Upper lobe of left lung (tissue), 6 donors: ENCODE measurements at regions not wholly inside any gene's neighbourhood (a gene's known extent, or its start where the extent isn't known, plus 50 kb on each side); places are given as distances from the start of the nearest gene placed in this dataset.

ENCODE experiments used
- ATAC-seq, 2 donors: fragments of 200-7000 bp; cut with Tn5 transposase; one replicate each; pipeline ENCODE4 v1.9.1; 2022; ENCODE audit warnings: mild to moderate bottlenecking in 2 of 2, moderate library complexity in 2 of 2; ENCODE audit not compliant: low FRiP score in 2 of 2
- DNase-seq, 2 donors: peaks; one replicate each; pipeline ENCODE4 v3.0.0-alpha.2; 2019 to 2020
- H3K27ac ChIP-seq, 4 donors: fragments of 200-600 bp; sonication (generic); one replicate each; pipeline ENCODE4 v1.5.1; 2016 to 2019
- H3K27me3 ChIP-seq, 4 donors: fragments of 200-600 bp; sonication (generic); one replicate each; pipeline ENCODE4 v1.5.1; 2017 to 2019
- H3K36me3 ChIP-seq, 4 donors: fragments of 200-600 bp; sonication (generic); one replicate each; pipeline ENCODE4 v1.5.1; 2016 to 2019
- H3K4me1 ChIP-seq, 4 donors: fragments of 200-600 bp; sonication (generic); one replicate each; pipeline ENCODE4 v1.5.1; 2018 to 2019
- H3K4me3 ChIP-seq, 4 donors: fragments of 200-600 bp; sonication (generic); one replicate each; pipeline ENCODE4 v1.5.1; 2017 to 2019; ENCODE audit warnings: mild to moderate bottlenecking in 2 of 4, moderate library complexity in 1 of 4
- H3K9me3 ChIP-seq, 4 donors: fragments of 200-600 bp; sonication (generic); one replicate each; pipeline ENCODE4 v1.5.1; 2018 to 2019
- CTCF ChIP-seq, 6 experiments: fragments of 450-650 bp in 4 of 6; fragments of 200-600 bp in 2 of 6; sonication (generic) in 2 of 6; IDR thresholded peaks; one replicate each; pipeline ENCODE4 v1.5.1; 2016 to 2019; ENCODE audit warnings: antibody characterized with exemption in 6 of 6
- EP300 ChIP-seq, 4 donors: sonication (generic); formaldehyde crosslinking; IDR thresholded peaks; one replicate each; pipeline ENCODE4 v1.5.1; 2017; ENCODE audit warnings: antibody characterized with exemption in 4 of 4, control low read depth in 2 of 4
- POLR2A ChIP-seq, 4 donors: fragments of 450-650 bp; IDR thresholded peaks; one replicate each; pipeline ENCODE4 v1.5.1; 2016 to 2017; ENCODE audit warnings: antibody characterized with exemption in 4 of 4, mild to moderate bottlenecking in 2 of 4
- POLR2AphosphoS5 ChIP-seq, 2 donors: sonication (generic); formaldehyde crosslinking; IDR thresholded peaks; one replicate each; pipeline ENCODE4 v1.5.1; 2017; ENCODE audit warnings: antibody characterized with exemption in 2 of 2
- WGBS, 2 donors: methylation state at CpG; one replicate each; pipeline ENCODE4 v1.1.5; 2017 to 2018; 5-methylcytosine and 5-hydroxymethylcytosine counted together
- donor health status: DM: no; HTN: no; CAD: no; lungs with moderate emphysema.
- donor health status: DM: no; HTN: yes; CAD: no; lungs with severe emphysema.

GRCh38 chr1:65725064-65725463 lies 67.6 kb upstream of the PDE4B start:
- no peak for DNase-seq
- Histone ChIP-seq H3K27me3 (no peaks in the 10 kb centered on the region), H3K4me3 (no peak overlapping the region), H3K27ac (no peak overlapping the region), H3K4me1 (no peaks in the 10 kb centered on the region), H3K36me3 (no peaks in the 10 kb centered on the region), H3K9me3 (no peaks in the 10 kb centered on the region)
- no peak for ATAC-seq
- no peak for TF ChIP-seq POLR2A (IDR thresholded peaks at IDR 0.05)
- no peak for TF ChIP-seq EP300 (IDR thresholded peaks at IDR 0.05)
- no peak for TF ChIP-seq POLR2AphosphoS5 (IDR thresholded peaks at IDR 0.05)
- TF ChIP-seq CTCF (IDR thresholded peaks at IDR 0.05), result no peak
- WGBS, 2 donors, result 91% methylated on average over 3 of the region's 3 CpGs

GRCh38 chr1:65728504-65728903 lies 64.2 kb upstream of the PDE4B start:
- TF ChIP-seq POLR2A (IDR thresholded peaks at IDR 0.05) (no peak), CTCF (IDR thresholded peaks at IDR 0.05) (no peak), EP300 (IDR thresholded peaks at IDR 0.05) (no peak), POLR2AphosphoS5 (IDR thresholded peaks at IDR 0.05) (no peak)
- no peaks in the 10 kb centered on the region for H3K36me3 ChIP-seq
- H3K27me3 ChIP-seq, result no peaks in the 10 kb centered on the region
- no peaks in the 10 kb centered on the region for H3K9me3 ChIP-seq
- H3K4me1 ChIP-seq, result no peaks in the 10 kb centered on the region
- ATAC-seq, result no peak
- no peak overlapping the region for H3K27ac ChIP-seq
- H3K4me3 ChIP-seq, result no peak overlapping the region
- 83% methylated on average over 5 of the region's 5 CpGs for WGBS, 2 donors
- DNase-seq, result no peak

- WGBS, 2 donors, result 43 to 57% methylated on average over 2 of the region's 2 CpGs
- DNase-seq, result no peak
- Histone ChIP-seq H3K4me3 (no peak overlapping the region), H3K4me1 (no peaks in the 10 kb centered on the region), H3K27me3 (no peaks in the 10 kb centered on the region), H3K9me3 (no peaks in the 10 kb centered on the region), H3K36me3 (no peaks in the 10 kb centered on the region), H3K27ac (no peak overlapping the region)
- no peak for ATAC-seq
- TF ChIP-seq POLR2AphosphoS5 (IDR thresholded peaks at IDR 0.05), result no peak
- no peak for TF ChIP-seq CTCF (IDR thresholded peaks at IDR 0.05)
- TF ChIP-seq EP300 (IDR thresholded peaks at IDR 0.05), result no peak
- no peak for TF ChIP-seq POLR2A (IDR thresholded peaks at IDR 0.05)
These were observed 63.4 kb upstream of the PDE4B start for GRCh38 chr1:65729259-65729658.

- TF ChIP-seq POLR2AphosphoS5 (IDR thresholded peaks at IDR 0.05), result no peak
- no peak for TF ChIP-seq CTCF (IDR thresholded peaks at IDR 0.05)
- TF ChIP-seq POLR2A (IDR thresholded peaks at IDR 0.05), result no peak
- no peak for TF ChIP-seq EP300 (IDR thresholded peaks at IDR 0.05)
- Histone ChIP-seq H3K27ac (no peak overlapping the region), H3K27me3 (no peaks in the 10 kb centered on the region), H3K36me3 (no peaks in the 10 kb centered on the region), H3K4me1 (no peaks in the 10 kb centered on the region), H3K4me3 (no peak overlapping the region), H3K9me3 (no peaks in the 10 kb centered on the region)
- 90 to 92% methylated on average over 2 of the region's 2 CpGs for WGBS, 2 donors
- DNase-seq (no peak), ATAC-seq (no peak)
These were observed 57.7 kb upstream of the PDE4B start for GRCh38 chr1:65734979-65735378.

GRCh38 chr1:65741993-65742392 lies 50.7 kb upstream of the PDE4B start:
- H3K27ac ChIP-seq, result no peak overlapping the region
- H3K4me3 ChIP-seq, result no peak overlapping the region
- H3K27me3 ChIP-seq, result no peaks in the 10 kb centered on the region
- WGBS, 2 donors, result 91 to 96% methylated on average over 2 of the region's 2 CpGs
- ATAC-seq (no peak), DNase-seq (no peak)
- TF ChIP-seq POLR2AphosphoS5 (IDR thresholded peaks at IDR 0.05), result no peak
- TF ChIP-seq CTCF (IDR thresholded peaks at IDR 0.05), result no peak
- TF ChIP-seq EP300 (IDR thresholded peaks at IDR 0.05), result no peak
- TF ChIP-seq POLR2A (IDR thresholded peaks at IDR 0.05), result no peak
- H3K4me1 ChIP-seq, result no peaks in the 10 kb centered on the region
- H3K36me3 ChIP-seq, result no peaks in the 10 kb centered on the region
- H3K9me3 ChIP-seq, result peaks cover 0 to 13% (median 4%) of the 10 kb centered on the region in 4 donors
